ENCODE measurements at regions not wholly inside any gene's neighbourhood (a gene's known extent, or its start where the extent isn't known, plus 50 kb on each side); places are given as distances from the start of the nearest gene placed in this dataset.
"Not testable (repeated sequence)": the region's sequence is repeated elsewhere in the genome, so short reads cannot be mapped to it uniquely, and the experiment has no call there.

GRCh38 chr14:86938320-86938719 is 1054.7 kb downstream of the GALC start:
- Mint-ChIP-seq H3K36me3 (no peaks in the 10 kb centered on the region), H3K9me3 (peaks cover 0 to 4% of the 10 kb centered on the region in 2 donors), H3K27me3 (no peaks in the 10 kb centered on the region), H3K4me3 (no peak overlapping the region), H3K27ac (no peak overlapping the region), H3K4me1 (no peaks in the 10 kb centered on the region)
- DNase-seq, result no peak
- no peak for ATAC-seq (replicated peaks)

- ATAC-seq (replicated peaks) (no peak), DNase-seq (no peak)
- Mint-ChIP-seq H3K4me3 (no peak overlapping the region), H3K36me3 (no peaks in the 10 kb centered on the region), H3K9me3 (peaks cover 0 to 4% of the 10 kb centered on the region in 2 donors), H3K27me3 (no peaks in the 10 kb centered on the region), H3K4me1 (no peaks in the 10 kb centered on the region), H3K27ac (no peak overlapping the region)
Observed at GRCh38 chr14:86936556-86936955, 1056.4 kb downstream of the GALC start.

GRCh38 chr14:86935241-86935885 is 1057.6 kb downstream of the GALC start:
- H3K4me1 Mint-ChIP-seq, result no peaks in the 10 kb centered on the region
- no peaks in the 10 kb centered on the region for H3K36me3 Mint-ChIP-seq
- ATAC-seq (replicated peaks) (no peak), DNase-seq (no peak)
- peaks cover 0 to 4% of the 10 kb centered on the region in 2 donors for H3K9me3 Mint-ChIP-seq
- no peak overlapping the region for H3K27ac Mint-ChIP-seq
- H3K4me3 Mint-ChIP-seq, result no peak overlapping the region
- H3K27me3 Mint-ChIP-seq, result no peaks in the 10 kb centered on the region

GRCh38 chr14:86933958-86934595 is 1058.9 kb downstream of the GALC start:
- no peaks in the 10 kb centered on the region for H3K27me3 Mint-ChIP-seq
- DNase-seq (no peak), ATAC-seq (replicated peaks) (no peak)
- H3K4me1 Mint-ChIP-seq, result no peaks in the 10 kb centered on the region
- no peak overlapping the region for H3K4me3 Mint-ChIP-seq
- H3K9me3 Mint-ChIP-seq, result peaks cover 0 to 2% of the 10 kb centered on the region in 2 donors
- no peaks in the 10 kb centered on the region for H3K36me3 Mint-ChIP-seq
- H3K27ac Mint-ChIP-seq, result no peak overlapping the region

GRCh38 chr14:86933460-86933859 is 1059.5 kb downstream of the GALC start:
- ATAC-seq (replicated peaks), result no peak
- Mint-ChIP-seq H3K27ac (no peak overlapping the region), H3K4me3 (no peak overlapping the region), H3K36me3 (no peaks in the 10 kb centered on the region), H3K9me3 (no peaks in the 10 kb centered on the region), H3K4me1 (no peaks in the 10 kb centered on the region), H3K27me3 (no peaks in the 10 kb centered on the region)
- no peak for DNase-seq

- no peak overlapping the region for H3K27ac Mint-ChIP-seq
- no peaks in the 10 kb centered on the region for H3K36me3 Mint-ChIP-seq
- ATAC-seq (replicated peaks) (no peak), DNase-seq (no peak)
- no peaks in the 10 kb centered on the region for H3K9me3 Mint-ChIP-seq
- no peaks in the 10 kb centered on the region for H3K27me3 Mint-ChIP-seq
- no peaks in the 10 kb centered on the region for H3K4me1 Mint-ChIP-seq
- no peak overlapping the region for H3K4me3 Mint-ChIP-seq
Observed at GRCh38 chr14:86915406-86915805, 1077.6 kb downstream of the GALC start.

GRCh38 chr14:86912709-86913108 is 1080.3 kb downstream of the GALC start:
- no peak for ATAC-seq (replicated peaks)
- Mint-ChIP-seq H3K36me3 (no peaks in the 10 kb centered on the region), H3K4me3 (no peak overlapping the region), H3K27ac (no peak overlapping the region), H3K4me1 (no peaks in the 10 kb centered on the region), H3K27me3 (no peaks in the 10 kb centered on the region), H3K9me3 (no peaks in the 10 kb centered on the region)
- DNase-seq, result no peak

- no peaks in the 10 kb centered on the region for H3K36me3 Mint-ChIP-seq
- no peaks in the 10 kb centered on the region for H3K27me3 Mint-ChIP-seq
- H3K4me1 Mint-ChIP-seq, result no peaks in the 10 kb centered on the region
- ATAC-seq (replicated peaks) (no peak), DNase-seq (no peak)
- H3K4me3 Mint-ChIP-seq, result no peak overlapping the region
- H3K27ac Mint-ChIP-seq, result no peak overlapping the region
- no peaks in the 10 kb centered on the region for H3K9me3 Mint-ChIP-seq
Observed at GRCh38 chr14:86911486-86911885, 1081.5 kb downstream of the GALC start.

- H3K27me3 Mint-ChIP-seq; DNase-seq; H3K27ac Mint-ChIP-seq; H3K4me1 Mint-ChIP-seq; H3K36me3 Mint-ChIP-seq; ATAC-seq (replicated peaks); H3K9me3 Mint-ChIP-seq; H3K4me3 Mint-ChIP-seq: not testable (repeated sequence)
Observed at GRCh38 chr14:86905386-86905926, 1087.5 kb downstream of the GALC start.

- ATAC-seq (replicated peaks) (no peak), DNase-seq (no peak)
- Mint-ChIP-seq H3K36me3 (no peaks in the 10 kb centered on the region), H3K27me3 (no peaks in the 10 kb centered on the region), H3K4me3 (no peak overlapping the region), H3K4me1 (no peaks in the 10 kb centered on the region), H3K9me3 (no peaks in the 10 kb centered on the region), H3K27ac (no peak overlapping the region)
Observed at GRCh38 chr14:86902176-86902950, 1090.6 kb downstream of the GALC start.

GRCh38 chr14:86897704-86898513 is 1095.1 kb downstream of the GALC start:
- no peak overlapping the region for H3K27ac Mint-ChIP-seq
- no peaks in the 10 kb centered on the region for H3K27me3 Mint-ChIP-seq
- no peak overlapping the region for H3K4me3 Mint-ChIP-seq
- H3K9me3 Mint-ChIP-seq, result no peaks in the 10 kb centered on the region
- no peaks in the 10 kb centered on the region for H3K4me1 Mint-ChIP-seq
- no peaks in the 10 kb centered on the region for H3K36me3 Mint-ChIP-seq
- ATAC-seq (replicated peaks) (no peak), DNase-seq (no peak)

GRCh38 chr14:86897224-86897623 is 1095.8 kb downstream of the GALC start:
- no peak for ATAC-seq (replicated peaks)
- H3K36me3 Mint-ChIP-seq, result no peaks in the 10 kb centered on the region
- no peaks in the 10 kb centered on the region for H3K27me3 Mint-ChIP-seq

GRCh38 chr14:86896701-86897100 is 1096.3 kb downstream of the GALC start:
- no peak overlapping the region for H3K4me3 Mint-ChIP-seq
- DNase-seq (no peak), ATAC-seq (replicated peaks) (no peak)
- no peaks in the 10 kb centered on the region for H3K27me3 Mint-ChIP-seq
- H3K27ac Mint-ChIP-seq, result no peak overlapping the region
- H3K4me1 Mint-ChIP-seq, result no peaks in the 10 kb centered on the region
- H3K9me3 Mint-ChIP-seq, result no peaks in the 10 kb centered on the region
- H3K36me3 Mint-ChIP-seq, result no peaks in the 10 kb centered on the region

More at GRCh38 chr14:86897224-86897623, 1095.8 kb downstream of the GALC start:
- no peak overlapping the region for H3K27ac Mint-ChIP-seq
- DNase-seq, result no peak
- no peaks in the 10 kb centered on the region for H3K9me3 Mint-ChIP-seq
- no peak overlapping the region for H3K4me3 Mint-ChIP-seq
- no peaks in the 10 kb centered on the region for H3K4me1 Mint-ChIP-seq
